Vagina (tissue), 2 donors: ENCODE measurements at regions not wholly inside any gene's neighbourhood (a gene's known extent, or its start where the extent isn't known, plus 50 kb on each side); places are given as distances from the start of the nearest gene placed in this dataset.

Experiments
- CTCF ChIP-seq, 3 experiments: fragments of 450-650 bp in 2 of 3; fragments of 200-600 bp in 1 of 3; sonication (generic) in 1 of 3; IDR thresholded peaks; one replicate each; pipeline ENCODE4 v1.5.1; 2017 to 2019; ENCODE audit warnings: antibody characterized with exemption in 3 of 3, mild to moderate bottlenecking in 2 of 3, moderate library complexity in 2 of 3
- POLR2A ChIP-seq, 2 donors: fragments of 450-650 bp; IDR thresholded peaks; one replicate each; pipeline ENCODE4 v1.6.1; 2017; ENCODE audit warnings: antibody characterized with exemption in 2 of 2, mild to moderate bottlenecking in 2 of 2, moderate library complexity in 2 of 2
- POLR2AphosphoS5 ChIP-seq, 2 donors: sonication (generic); formaldehyde crosslinking; IDR thresholded peaks; one replicate each; pipeline ENCODE4 v1.9.0; 2017; ENCODE audit warnings: antibody characterized with exemption in 2 of 2, mild to moderate bottlenecking in 2 of 2, low read depth in 1 of 2; ENCODE audit not compliant: insufficient read depth in 1 of 2

DNA sequence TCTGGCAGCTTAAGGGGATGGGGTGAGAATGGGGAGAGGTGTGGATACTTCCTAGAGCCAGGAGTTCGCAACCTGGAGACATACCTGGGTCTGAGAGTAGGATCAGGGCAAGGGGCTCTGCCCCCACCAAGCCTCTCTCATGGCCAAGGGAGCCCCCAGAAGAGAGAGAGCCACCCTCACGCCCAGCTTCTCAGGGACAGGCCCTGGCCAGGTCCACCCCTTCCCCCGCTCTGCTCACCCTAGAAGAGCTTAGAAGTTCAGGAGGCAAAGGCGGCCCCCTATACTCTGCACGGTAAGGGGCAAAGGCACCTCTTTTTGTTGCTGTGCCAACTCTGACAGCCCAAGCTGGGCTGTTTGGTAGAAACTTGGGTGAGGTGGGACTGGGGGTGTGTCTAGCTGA, 69.3 kb upstream of the TMEM97 start:
- TF ChIP-seq POLR2AphosphoS5 (IDR thresholded peaks at IDR 0.05; ENCODE audit: insufficient read depth in 1 of 2, low read depth in 1 of 2) (no peak), CTCF (IDR thresholded peaks at IDR 0.05) (no peak), POLR2A (IDR thresholded peaks at IDR 0.05) (no peak)
